Type B pancreatic cell (in vitro differentiated cells): ENCODE measurements at regions not wholly inside any gene's neighbourhood (a gene's known extent, or its start where the extent isn't known, plus 50 kb on each side); places are given as distances from the start of the nearest gene placed in this dataset.
A peak's percentile ranks its signal among the peaks of the same experiment; 100 is the strongest.

ENCODE experiments used
- DNase-seq: peaks from one replicate; pipeline ENCODE4 v3.0.0; 2021; ENCODE audit warnings: mixed read lengths; ENCODE audit not compliant: unreplicated experiment; ENCODE audit errors: extremely low spot score
- H3K27ac Mint-ChIP-seq: 2 replicates; pipeline ENCODE4 v1.8.0; 2021; ENCODE audit warnings: mild to moderate bottlenecking, mixed read lengths
- H3K27me3 Mint-ChIP-seq: 2 replicates; pipeline ENCODE4 v1.8.0; 2021; ENCODE audit warnings: mixed read lengths
- H3K36me3 Mint-ChIP-seq: 2 replicates; pipeline ENCODE4 v1.8.0; 2021; ENCODE audit warnings: mixed read lengths
- H3K4me1 Mint-ChIP-seq: one replicate; pipeline ENCODE4 v1.8.0; 2021; ENCODE audit warnings: mixed read lengths; ENCODE audit not compliant: unreplicated experiment
- H3K4me3 Mint-ChIP-seq: 2 replicates; pipeline ENCODE4 v1.8.0; 2021; ENCODE audit warnings: mild to moderate bottlenecking, mixed read lengths
- H3K9me3 Mint-ChIP-seq: 2 replicates; pipeline ENCODE4 v1.8.0; 2021; ENCODE audit warnings: mixed read lengths
- CTCF ChIP-seq: fragments of 200-600 bp; sonication (generic); conservative IDR thresholded peaks from 2 replicates; pipeline ENCODE4 v1.5.0; 2021; ENCODE audit warnings: antibody characterized with exemption, mild to moderate bottlenecking

- Mint-ChIP-seq H3K36me3 (no peaks in the 10 kb centered on the region), H3K4me1 (peaks cover 20% of the 10 kb centered on the region), H3K4me3 (no peak overlapping the region), H3K27ac (no peak overlapping the region), H3K9me3 (no peaks in the 10 kb centered on the region), H3K27me3 (no peaks in the 10 kb centered on the region)
- no peak for TF ChIP-seq CTCF
- DNase-seq: no peak
These were observed 121.2 kb upstream of the SLC38A2 start for GRCh38 chr12:46493834-46494181.

- Mint-ChIP-seq H3K4me3 (no peak overlapping the region), H3K9me3 (no peaks in the 10 kb centered on the region), H3K27me3 (no peaks in the 10 kb centered on the region), H3K27ac (peak overlapping the region; percentile 83), H3K36me3 (no peaks in the 10 kb centered on the region), H3K4me1 (peaks cover 20% of the 10 kb centered on the region)
- no peak for DNase-seq
- no peak for TF ChIP-seq CTCF
These were observed 120.7 kb upstream of the SLC38A2 start for GRCh38 chr12:46493150-46493833.

GRCh38 chr12:46492471-46493085 is 120.0 kb upstream of the SLC38A2 start:
- no peaks in the 10 kb centered on the region for H3K9me3 Mint-ChIP-seq
- H3K36me3 Mint-ChIP-seq: no peaks in the 10 kb centered on the region
- no peak for DNase-seq
- peak overlapping the region; percentile 83 for H3K27ac Mint-ChIP-seq
- peaks cover 20% of the 10 kb centered on the region for H3K4me1 Mint-ChIP-seq
- H3K27me3 Mint-ChIP-seq: no peaks in the 10 kb centered on the region
- no peak for TF ChIP-seq CTCF
- H3K4me3 Mint-ChIP-seq: no peak overlapping the region

GRCh38 chr12:46491548-46491947 is 119.0 kb upstream of the SLC38A2 start:
- Mint-ChIP-seq H3K4me3 (no peak overlapping the region), H3K36me3 (no peaks in the 10 kb centered on the region), H3K4me1 (peaks cover 20% of the 10 kb centered on the region), H3K27me3 (no peaks in the 10 kb centered on the region), H3K27ac (no peak overlapping the region), H3K9me3 (no peaks in the 10 kb centered on the region)
- no peak for DNase-seq
- no peak for TF ChIP-seq CTCF

GRCh38 chr12:46490635-46491034 is 118.1 kb upstream of the SLC38A2 start:
- TF ChIP-seq CTCF: no peak
- no peak overlapping the region for H3K27ac Mint-ChIP-seq
- no peak for DNase-seq
- no peaks in the 10 kb centered on the region for H3K36me3 Mint-ChIP-seq
- no peaks in the 10 kb centered on the region for H3K9me3 Mint-ChIP-seq
- no peak overlapping the region for H3K4me3 Mint-ChIP-seq
- H3K27me3 Mint-ChIP-seq: no peaks in the 10 kb centered on the region
- H3K4me1 Mint-ChIP-seq: peaks cover 20% of the 10 kb centered on the region
